ENCODE measurements at regions not wholly inside any gene's neighbourhood (a gene's known extent, or its start where the extent isn't known, plus 50 kb on each side); places are given as distances from the start of the nearest gene placed in this dataset.

- TF ChIP-seq, protein P1, sequence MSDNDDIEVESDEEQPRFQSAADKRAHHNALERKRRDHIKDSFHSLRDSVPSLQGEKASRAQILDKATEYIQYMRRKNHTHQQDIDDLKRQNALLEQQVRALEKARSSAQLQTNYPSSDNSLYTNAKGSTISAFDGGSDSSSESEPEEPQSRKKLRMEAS (IDR thresholded peaks at IDR 0.05): no peak
- TF ChIP-seq, protein P2, sequence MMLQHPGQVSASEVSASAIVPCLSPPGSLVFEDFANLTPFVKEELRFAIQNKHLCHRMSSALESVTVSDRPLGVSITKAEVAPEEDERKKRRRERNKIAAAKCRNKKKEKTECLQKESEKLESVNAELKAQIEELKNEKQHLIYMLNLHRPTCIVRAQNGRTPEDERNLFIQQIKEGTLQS (IDR thresholded peaks at IDR 0.05): no peak
- TF ChIP-seq CEBPB (IDR thresholded peaks at IDR 0.05; ENCODE audit: low read depth) (no peak), EZH2 (IDR thresholded peaks at IDR 0.05) (no peak)
- TF ChIP-seq, protein P3, sequence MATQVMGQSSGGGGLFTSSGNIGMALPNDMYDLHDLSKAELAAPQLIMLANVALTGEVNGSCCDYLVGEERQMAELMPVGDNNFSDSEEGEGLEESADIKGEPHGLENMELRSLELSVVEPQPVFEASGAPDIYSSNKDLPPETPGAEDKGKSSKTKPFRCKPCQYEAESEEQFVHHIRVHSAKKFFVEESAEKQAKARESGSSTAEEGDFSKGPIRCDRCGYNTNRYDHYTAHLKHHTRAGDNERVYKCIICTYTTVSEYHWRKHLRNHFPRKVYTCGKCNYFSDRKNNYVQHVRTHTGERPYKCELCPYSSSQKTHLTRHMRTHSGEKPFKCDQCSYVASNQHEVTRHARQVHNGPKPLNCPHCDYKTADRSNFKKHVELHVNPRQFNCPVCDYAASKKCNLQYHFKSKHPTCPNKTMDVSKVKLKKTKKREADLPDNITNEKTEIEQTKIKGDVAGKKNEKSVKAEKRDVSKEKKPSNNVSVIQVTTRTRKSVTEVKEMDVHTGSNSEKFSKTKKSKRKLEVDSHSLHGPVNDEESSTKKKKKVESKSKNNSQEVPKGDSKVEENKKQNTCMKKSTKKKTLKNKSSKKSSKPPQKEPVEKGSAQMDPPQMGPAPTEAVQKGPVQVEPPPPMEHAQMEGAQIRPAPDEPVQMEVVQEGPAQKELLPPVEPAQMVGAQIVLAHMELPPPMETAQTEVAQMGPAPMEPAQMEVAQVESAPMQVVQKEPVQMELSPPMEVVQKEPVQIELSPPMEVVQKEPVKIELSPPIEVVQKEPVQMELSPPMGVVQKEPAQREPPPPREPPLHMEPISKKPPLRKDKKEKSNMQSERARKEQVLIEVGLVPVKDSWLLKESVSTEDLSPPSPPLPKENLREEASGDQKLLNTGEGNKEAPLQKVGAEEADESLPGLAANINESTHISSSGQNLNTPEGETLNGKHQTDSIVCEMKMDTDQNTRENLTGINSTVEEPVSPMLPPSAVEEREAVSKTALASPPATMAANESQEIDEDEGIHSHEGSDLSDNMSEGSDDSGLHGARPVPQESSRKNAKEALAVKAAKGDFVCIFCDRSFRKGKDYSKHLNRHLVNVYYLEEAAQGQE (IDR thresholded peaks at IDR 0.05; ENCODE audit: low read depth): no peak
Measured at GRCh38 chr6:14656078-14656521, 538.5 kb downstream of the CD83 start (continued).

GRCh38 chr6:14656649-14657048, 539.1 kb downstream of the CD83 start:
- POLR2A ChIA-PET: no interaction called here
- no peaks in the 10 kb centered on the region for H3K79me2 ChIP-seq (ENCODE audit: insufficient read depth, low read length)
- intact Hi-C loops (cut with micrococcal nuclease): no loop called here
- BruUV-seq (replicated peaks): no TSS peak
- CTCF ChIA-PET: no interaction called here
- H3K36me3 ChIP-seq (ENCODE audit: control insufficient read depth in 1 of 2, insufficient read depth in 2 of 2, low read length in 2 of 2): no peaks in the 10 kb centered on the region
- peaks cover 0 to 6% of the 10 kb centered on the region in 2 experiments; a peak in 1 of 4 replicates for H3K4me1 ChIP-seq (ENCODE audit: control insufficient read depth in 1 of 2, insufficient read depth in 2 of 2, low read length in 2 of 2)
- no peak overlapping the region for H3K27ac ChIP-seq (ENCODE audit: low read depth, low read length)
- RAD21 ChIA-PET (ENCODE audit: low non-redundant PET in 1 of 2, low total read pairs in 2 of 2, uncharacterized antibody in 2 of 2, unreplicated experiment in 2 of 2): no interaction called here
- peaks cover 11% of the 10 kb centered on the region; the same call in 1 of the 2 replicates for H3K27me3 ChIP-seq (ENCODE audit: insufficient read depth, low read length)
- DNase-seq (ENCODE audit: low read depth, low spot score): no peak
- no peaks in the 10 kb centered on the region for H4K20me1 ChIP-seq (ENCODE audit: insufficient read depth)
- no peak for ATAC-seq
- no peak overlapping the region for H2AFZ ChIP-seq (ENCODE audit: low read depth, low read length, poor library complexity, severe bottlenecking)
- no peaks in the 10 kb centered on the region for H3K9me3 ChIP-seq (ENCODE audit: control insufficient read depth in 1 of 2, insufficient read depth in 1 of 2, low read depth in 1 of 2, low read length in 2 of 2)
- no peak overlapping the region for H3K9ac ChIP-seq (ENCODE audit: low read length)
- H3K4me2 ChIP-seq (ENCODE audit: low read length): no peak overlapping the region
- no peaks in the 10 kb centered on the region for H3K9me2 ChIP-seq (ENCODE audit: insufficient read depth)
- no peak overlapping the region for H3K4me3 ChIP-seq (replicated peaks in 1 of 2; ENCODE audit: low read depth in 1 of 2, low read length in 2 of 2)
- no peak for TF ChIP-seq EGR1 (IDR thresholded peaks at IDR 0.05; ENCODE audit: low read depth)
- no peak for TF ChIP-seq SRF (IDR thresholded peaks at IDR 0.05; ENCODE audit: low read depth)
- no peak for TF ChIP-seq CBX3 (IDR thresholded peaks at IDR 0.05; ENCODE audit: low read depth)
- TF ChIP-seq FOSL1 (IDR thresholded peaks at IDR 0.05; ENCODE audit: low read depth): no peak
- no peak for TF ChIP-seq ZNF274 (IDR thresholded peaks at IDR 0.05; ENCODE audit: low read depth, low read length)
- TF ChIP-seq, protein P2 (IDR thresholded peaks at IDR 0.05): no peak
- TF ChIP-seq CEBPB (IDR thresholded peaks at IDR 0.05; ENCODE audit: low read depth): no peak
- TF ChIP-seq, protein P4, sequence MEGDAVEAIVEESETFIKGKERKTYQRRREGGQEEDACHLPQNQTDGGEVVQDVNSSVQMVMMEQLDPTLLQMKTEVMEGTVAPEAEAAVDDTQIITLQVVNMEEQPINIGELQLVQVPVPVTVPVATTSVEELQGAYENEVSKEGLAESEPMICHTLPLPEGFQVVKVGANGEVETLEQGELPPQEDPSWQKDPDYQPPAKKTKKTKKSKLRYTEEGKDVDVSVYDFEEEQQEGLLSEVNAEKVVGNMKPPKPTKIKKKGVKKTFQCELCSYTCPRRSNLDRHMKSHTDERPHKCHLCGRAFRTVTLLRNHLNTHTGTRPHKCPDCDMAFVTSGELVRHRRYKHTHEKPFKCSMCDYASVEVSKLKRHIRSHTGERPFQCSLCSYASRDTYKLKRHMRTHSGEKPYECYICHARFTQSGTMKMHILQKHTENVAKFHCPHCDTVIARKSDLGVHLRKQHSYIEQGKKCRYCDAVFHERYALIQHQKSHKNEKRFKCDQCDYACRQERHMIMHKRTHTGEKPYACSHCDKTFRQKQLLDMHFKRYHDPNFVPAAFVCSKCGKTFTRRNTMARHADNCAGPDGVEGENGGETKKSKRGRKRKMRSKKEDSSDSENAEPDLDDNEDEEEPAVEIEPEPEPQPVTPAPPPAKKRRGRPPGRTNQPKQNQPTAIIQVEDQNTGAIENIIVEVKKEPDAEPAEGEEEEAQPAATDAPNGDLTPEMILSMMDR (IDR thresholded peaks at IDR 0.05 in 2 of 3, conservative IDR thresholded peaks at IDR 0.05 in 1 of 3; ENCODE audit: borderline replicate concordance in 1 of 3, insufficient read depth in 1 of 3, low read depth in 2 of 3, low read length in 2 of 3): no peak
- no peak for TF ChIP-seq SP1 (IDR thresholded peaks at IDR 0.05; ENCODE audit: low read depth)
- no peak for TF ChIP-seq SIN3A (IDR thresholded peaks at IDR 0.05; ENCODE audit: low read depth)
- TF ChIP-seq ELF1 (IDR thresholded peaks at IDR 0.05; ENCODE audit: borderline replicate concordance, low read depth): no peak
- no peak for TF ChIP-seq YY1 (IDR thresholded peaks at IDR 0.05; ENCODE audit: extremely low read depth, insufficient replicate concordance, low read depth, low read length)
- no peak for TF ChIP-seq EZH2phosphoT487 (IDR thresholded peaks at IDR 0.05; ENCODE audit: borderline replicate concordance)
- TF ChIP-seq RAD21 (IDR thresholded peaks at IDR 0.05; ENCODE audit: low read depth): no peak
- TF ChIP-seq, protein P5, sequence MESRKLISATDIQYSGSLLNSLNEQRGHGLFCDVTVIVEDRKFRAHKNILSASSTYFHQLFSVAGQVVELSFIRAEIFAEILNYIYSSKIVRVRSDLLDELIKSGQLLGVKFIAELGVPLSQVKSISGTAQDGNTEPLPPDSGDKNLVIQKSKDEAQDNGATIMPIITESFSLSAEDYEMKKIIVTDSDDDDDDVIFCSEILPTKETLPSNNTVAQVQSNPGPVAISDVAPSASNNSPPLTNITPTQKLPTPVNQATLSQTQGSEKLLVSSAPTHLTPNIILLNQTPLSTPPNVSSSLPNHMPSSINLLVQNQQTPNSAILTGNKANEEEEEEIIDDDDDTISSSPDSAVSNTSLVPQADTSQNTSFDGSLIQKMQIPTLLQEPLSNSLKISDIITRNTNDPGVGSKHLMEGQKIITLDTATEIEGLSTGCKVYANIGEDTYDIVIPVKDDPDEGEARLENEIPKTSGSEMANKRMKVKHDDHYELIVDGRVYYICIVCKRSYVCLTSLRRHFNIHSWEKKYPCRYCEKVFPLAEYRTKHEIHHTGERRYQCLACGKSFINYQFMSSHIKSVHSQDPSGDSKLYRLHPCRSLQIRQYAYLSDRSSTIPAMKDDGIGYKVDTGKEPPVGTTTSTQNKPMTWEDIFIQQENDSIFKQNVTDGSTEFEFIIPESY (IDR thresholded peaks at IDR 0.05; ENCODE audit: extremely low read depth, insufficient replicate concordance, low read length): no peak

Measured in HCT116 (cell line).